ENCODE measurements at regions not wholly inside any gene's neighbourhood (a gene's known extent, or its start where the extent isn't known, plus 50 kb on each side); places are given as distances from the start of the nearest gene placed in this dataset.
A peak's percentile ranks its signal among the peaks of the same experiment; 100 is the strongest.

GRCh38 chr2:160917850-160918249 is 242.4 kb upstream of the TANK start:
- no peak for TF ChIP-seq CTCF (conservative IDR thresholded peaks at IDR 0.05)
- no peak for TF ChIP-seq ZFX (IDR thresholded peaks at IDR 0.05)
- H3K27ac ChIP-seq: no peak overlapping the region

- TF ChIP-seq CTCF (conservative IDR thresholded peaks at IDR 0.05) (no peak), ZFX (IDR thresholded peaks at IDR 0.05) (no peak)
- no peak overlapping the region for H3K27ac ChIP-seq
Measured at GRCh38 chr2:160918258-160918657, 242.0 kb upstream of the TANK start.

- no peak overlapping the region for H3K27ac ChIP-seq
- peak; percentile 79 for TF ChIP-seq CTCF (conservative IDR thresholded peaks at IDR 0.05)
- no peak for TF ChIP-seq ZFX (IDR thresholded peaks at IDR 0.05)
Measured at GRCh38 chr2:160918906-160919503, 241.2 kb upstream of the TANK start.

GRCh38 chr2:160920061-160920460 is 240.2 kb upstream of the TANK start:
- no peak overlapping the region for H3K27ac ChIP-seq
- TF ChIP-seq ZFX (IDR thresholded peaks at IDR 0.05) (no peak), CTCF (conservative IDR thresholded peaks at IDR 0.05) (no peak)

GRCh38 chr2:160920791-160921303 is 239.4 kb upstream of the TANK start:
- no peak overlapping the region for H3K27ac ChIP-seq
- TF ChIP-seq ZFX (IDR thresholded peaks at IDR 0.05) (no peak), CTCF (conservative IDR thresholded peaks at IDR 0.05) (no peak)

GRCh38 chr2:160921386-160921964 is 238.8 kb upstream of the TANK start:
- no peak for TF ChIP-seq CTCF (conservative IDR thresholded peaks at IDR 0.05)
- TF ChIP-seq ZFX (IDR thresholded peaks at IDR 0.05): no peak
- no peak overlapping the region for H3K27ac ChIP-seq

- H3K27ac ChIP-seq: no peak overlapping the region
- TF ChIP-seq CTCF (conservative IDR thresholded peaks at IDR 0.05) (no peak), ZFX (IDR thresholded peaks at IDR 0.05) (no peak)
Measured at GRCh38 chr2:160924936-160925353, 235.3 kb upstream of the TANK start.

Data from C4-2B (cell line).